WTC11 (cell line): ENCODE measurements at regions not wholly inside any gene's neighbourhood (a gene's known extent, or its start where the extent isn't known, plus 50 kb on each side); places are given as distances from the start of the nearest gene placed in this dataset.

Source experiments
- ATAC-seq: fragments of 200-7000 bp; cut with Tn5 transposase; 2 replicates; pipeline ENCODE4 v1.10.0; 2021; ENCODE audit warnings: mild to moderate bottlenecking, moderate library complexity
- CTCF ChIA-PET: fragments of 300-600 bp; sonication (Branson Sonifier 250); formaldehyde crosslinking; loops from one replicate; lab custom pipeline; 2021; ENCODE audit warnings: antibody characterized with exemption; lab: Charles Lee
- POLR2A ChIA-PET: fragments of 350-600 bp; sonication (Branson Sonifier 250); formaldehyde crosslinking; loops from one replicate; lab custom pipeline; 2021; ENCODE audit warnings: antibody characterized with exemption; lab: Charles Lee
- DNase-seq: peaks from one replicate; pipeline ENCODE4 v3.0.0; 2021; ENCODE audit warnings: low spot score
- H3K27ac Mint-ChIP-seq: 2 replicates; pipeline ENCODE4 v1.8.0; 2021; ENCODE audit warnings: mixed read lengths
- H3K27me3 Mint-ChIP-seq: 2 replicates; pipeline ENCODE4 v1.8.0; 2021; ENCODE audit warnings: low read depth, mild to moderate bottlenecking, moderate library complexity, mixed read lengths
- H3K36me3 Mint-ChIP-seq: 2 replicates; pipeline ENCODE4 v1.8.0; 2021; ENCODE audit warnings: mixed read lengths
- H3K4me1 Mint-ChIP-seq: 2 replicates; pipeline ENCODE4 v1.8.0; 2022; ENCODE audit warnings: mixed read lengths
- H3K4me3 Mint-ChIP-seq: 2 replicates; pipeline ENCODE4 v1.8.0; 2021; ENCODE audit warnings: mild to moderate bottlenecking, moderate library complexity, mixed read lengths
- H3K9me3 Mint-ChIP-seq: 2 replicates; pipeline ENCODE4 v1.8.0; 2021; ENCODE audit warnings: mixed read lengths
- ATF1 ChIP-seq: sonication (generic); formaldehyde crosslinking; IDR thresholded peaks from 2 replicates; pipeline ENCODE4 v1.8.1; 2023; ENCODE audit warnings: mild to moderate bottlenecking, moderate library complexity, missing genetic modification reagents
- CREM ChIP-seq: sonication (generic); formaldehyde crosslinking; IDR thresholded peaks from 2 replicates; pipeline ENCODE4 v1.8.1; 2022; ENCODE audit warnings: mild to moderate bottlenecking, missing genetic modification reagents, moderate library complexity
- FOXK1 ChIP-seq: sonication (generic); formaldehyde crosslinking; IDR thresholded peaks from 2 replicates; pipeline ENCODE4 v1.8.0; 2022; ENCODE audit warnings: mild to moderate bottlenecking, moderate library complexity, missing genetic modification reagents
- GABPB1 ChIP-seq: sonication (generic); formaldehyde crosslinking; IDR thresholded peaks from 2 replicates; pipeline ENCODE4 v1.8.1; 2023; ENCODE audit warnings: mild to moderate bottlenecking, missing genetic modification reagents
- HMGA2 ChIP-seq: fragments of 250-450 bp; sonication (Bioruptor Pico); IDR thresholded peaks from 2 replicates; pipeline ENCODE4 v1.4.0; 2021; ENCODE audit warnings: mild to moderate bottlenecking, moderate library complexity
- JAZF1 ChIP-seq: fragments of 250-450 bp; sonication (Bioruptor Pico); IDR thresholded peaks from 2 replicates; pipeline ENCODE4 v1.9.0; 2021; ENCODE audit warnings: moderate library complexity, mild to moderate bottlenecking, inconsistent platforms
- JUN ChIP-seq: sonication (generic); formaldehyde crosslinking; IDR thresholded peaks from 2 replicates; pipeline ENCODE4 v1.8.0; 2023; ENCODE audit warnings: mild to moderate bottlenecking, missing genetic modification reagents
- KAT7 ChIP-seq: sonication (generic); formaldehyde crosslinking; IDR thresholded peaks from 2 replicates; pipeline ENCODE4 v1.8.1; 2023; ENCODE audit warnings: missing genetic modification reagents, mild to moderate bottlenecking, borderline replicate concordance
- NR3C1 ChIP-seq: sonication (generic); formaldehyde crosslinking; conservative IDR thresholded peaks from 2 replicates; pipeline ENCODE4 v1.8.1; 2023; ENCODE audit warnings: low read depth, mild to moderate bottlenecking, missing genetic modification reagents
- RORB ChIP-seq: fragments of 250-450 bp; sonication (Bioruptor Pico); IDR thresholded peaks from 2 replicates; pipeline ENCODE4 v1.9.0; 2021; ENCODE audit warnings: mild to moderate bottlenecking
- SMAD3 ChIP-seq: sonication (generic); formaldehyde crosslinking; IDR thresholded peaks from 2 replicates; pipeline ENCODE4 v1.8.0; 2022; ENCODE audit warnings: missing genetic modification reagents, mild to moderate bottlenecking, borderline replicate concordance
- SP1 ChIP-seq: sonication (generic); formaldehyde crosslinking; conservative IDR thresholded peaks from 2 replicates; pipeline ENCODE4 v1.8.1; 2022; ENCODE audit warnings: missing genetic modification reagents
- TP53 ChIP-seq: sonication (generic); formaldehyde crosslinking; IDR thresholded peaks from 2 replicates; pipeline ENCODE4 v1.8.1; 2023; ENCODE audit warnings: mild to moderate bottlenecking, missing genetic modification reagents
- ZNF416 ChIP-seq: fragments of 250-450 bp; sonication (Bioruptor Pico); IDR thresholded peaks from 2 replicates; pipeline ENCODE4 v1.9.0; 2021; ENCODE audit warnings: mild to moderate bottlenecking, inconsistent platforms
- ZNF423 ChIP-seq: fragments of 250-450 bp; sonication (Bioruptor Pico); IDR thresholded peaks from 2 replicates; pipeline ENCODE4 v2.1.2; 2022; ENCODE audit warnings: mild to moderate bottlenecking, moderate library complexity
- TF ChIP-seq, protein P1 (sequence below): sonication (generic); formaldehyde crosslinking; IDR thresholded peaks from 2 replicates; pipeline ENCODE4 v1.8.1; 2022; ENCODE audit warnings: low read depth, missing genetic modification reagents, borderline replicate concordance
- TF ChIP-seq, protein P2 (sequence below): fragments of 200-600 bp; IDR thresholded peaks from 2 replicates; pipeline ENCODE4 v1.8.0; 2022; ENCODE audit warnings: antibody characterized with exemption
- TF ChIP-seq, protein P3 (sequence below): sonication (generic); formaldehyde crosslinking; IDR thresholded peaks from 2 replicates; pipeline ENCODE4 v1.8.1; 2023; ENCODE audit warnings: mild to moderate bottlenecking, missing genetic modification reagents, moderate library complexity
- TF ChIP-seq, protein P4 (sequence below): sonication (generic); formaldehyde crosslinking; IDR thresholded peaks from 2 replicates; pipeline ENCODE4 v1.8.1; 2023; ENCODE audit warnings: mild to moderate bottlenecking, missing genetic modification reagents, borderline replicate concordance
- TF ChIP-seq, protein P5 (sequence below): sonication (generic); formaldehyde crosslinking; conservative IDR thresholded peaks from 2 replicates; pipeline ENCODE4 v1.8.1; 2022; ENCODE audit warnings: mild to moderate bottlenecking, missing genetic modification reagents
- TF ChIP-seq, protein P6 (sequence below): sonication (generic); formaldehyde crosslinking; IDR thresholded peaks from 2 replicates; pipeline ENCODE4 v1.8.1; 2022; ENCODE audit warnings: mild to moderate bottlenecking, moderate library complexity, missing genetic modification reagents
- TF ChIP-seq, protein P7 (sequence below): sonication (generic); formaldehyde crosslinking; IDR thresholded peaks from 2 replicates; pipeline ENCODE4 v1.8.1; 2022; ENCODE audit warnings: low read depth, mild to moderate bottlenecking, moderate library complexity, missing genetic modification reagents, borderline replicate concordance

DNA sequence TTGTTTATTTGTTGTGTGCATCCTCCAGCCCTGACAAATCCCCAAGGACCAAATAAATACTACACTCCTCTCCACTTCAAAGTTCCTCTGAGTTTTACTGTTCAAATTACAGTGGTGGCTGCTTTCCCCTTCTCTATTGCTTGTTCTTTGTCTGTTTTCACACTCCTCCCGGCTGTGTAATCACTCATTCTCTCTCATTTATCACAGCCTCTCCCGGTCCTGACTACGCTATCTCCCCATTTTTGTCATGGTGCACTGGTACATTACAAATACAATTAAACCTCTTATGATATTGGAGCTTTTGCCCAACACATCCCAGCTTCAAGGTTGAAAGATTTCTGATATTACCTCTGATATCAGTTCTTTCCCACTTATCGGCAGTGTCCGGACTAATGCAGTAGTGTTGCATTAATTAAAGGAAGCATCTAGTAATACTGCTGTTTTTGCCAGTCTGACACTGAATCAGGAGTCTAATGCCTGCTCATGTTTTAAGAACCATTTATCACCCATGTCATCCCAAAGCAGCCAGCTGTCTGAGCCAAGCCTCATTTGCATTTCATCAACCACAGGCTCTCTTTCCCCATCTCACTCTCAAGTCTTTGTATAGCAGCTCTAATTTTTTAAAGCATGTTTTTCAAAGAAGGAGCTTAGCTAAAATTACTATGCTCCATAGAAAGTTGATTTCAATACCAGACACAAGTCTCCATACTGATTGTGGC lies 740.5 kb downstream of the ROBO2 start:
- no peak overlapping the region for H3K27ac Mint-ChIP-seq
- CTCF ChIA-PET = no interaction called here
- POLR2A ChIA-PET = no interaction called here
- no peak overlapping the region for H3K4me3 Mint-ChIP-seq
- no peak for ATAC-seq
- TF ChIP-seq GABPB1 (CRISPR knock-in tag) (no peak), SP1 (CRISPR knock-in tag) (no peak), JUN (CRISPR knock-in tag) (no peak), KAT7 (CRISPR knock-in tag) (no peak), NR3C1 (CRISPR knock-in tag) (no peak), ZNF416 (no peak), RORB (CRISPR knock-in tag) (no peak), JAZF1 (CRISPR knock-in tag) (no peak)
- TF ChIP-seq, protein P1, sequence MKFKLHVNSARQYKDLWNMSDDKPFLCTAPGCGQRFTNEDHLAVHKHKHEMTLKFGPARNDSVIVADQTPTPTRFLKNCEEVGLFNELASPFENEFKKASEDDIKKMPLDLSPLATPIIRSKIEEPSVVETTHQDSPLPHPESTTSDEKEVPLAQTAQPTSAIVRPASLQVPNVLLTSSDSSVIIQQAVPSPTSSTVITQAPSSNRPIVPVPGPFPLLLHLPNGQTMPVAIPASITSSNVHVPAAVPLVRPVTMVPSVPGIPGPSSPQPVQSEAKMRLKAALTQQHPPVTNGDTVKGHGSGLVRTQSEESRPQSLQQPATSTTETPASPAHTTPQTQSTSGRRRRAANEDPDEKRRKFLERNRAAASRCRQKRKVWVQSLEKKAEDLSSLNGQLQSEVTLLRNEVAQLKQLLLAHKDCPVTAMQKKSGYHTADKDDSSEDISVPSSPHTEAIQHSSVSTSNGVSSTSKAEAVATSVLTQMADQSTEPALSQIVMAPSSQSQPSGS (CRISPR knock-in tag) = no peak
- TF ChIP-seq, protein P2, sequence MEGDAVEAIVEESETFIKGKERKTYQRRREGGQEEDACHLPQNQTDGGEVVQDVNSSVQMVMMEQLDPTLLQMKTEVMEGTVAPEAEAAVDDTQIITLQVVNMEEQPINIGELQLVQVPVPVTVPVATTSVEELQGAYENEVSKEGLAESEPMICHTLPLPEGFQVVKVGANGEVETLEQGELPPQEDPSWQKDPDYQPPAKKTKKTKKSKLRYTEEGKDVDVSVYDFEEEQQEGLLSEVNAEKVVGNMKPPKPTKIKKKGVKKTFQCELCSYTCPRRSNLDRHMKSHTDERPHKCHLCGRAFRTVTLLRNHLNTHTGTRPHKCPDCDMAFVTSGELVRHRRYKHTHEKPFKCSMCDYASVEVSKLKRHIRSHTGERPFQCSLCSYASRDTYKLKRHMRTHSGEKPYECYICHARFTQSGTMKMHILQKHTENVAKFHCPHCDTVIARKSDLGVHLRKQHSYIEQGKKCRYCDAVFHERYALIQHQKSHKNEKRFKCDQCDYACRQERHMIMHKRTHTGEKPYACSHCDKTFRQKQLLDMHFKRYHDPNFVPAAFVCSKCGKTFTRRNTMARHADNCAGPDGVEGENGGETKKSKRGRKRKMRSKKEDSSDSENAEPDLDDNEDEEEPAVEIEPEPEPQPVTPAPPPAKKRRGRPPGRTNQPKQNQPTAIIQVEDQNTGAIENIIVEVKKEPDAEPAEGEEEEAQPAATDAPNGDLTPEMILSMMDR = no peak
- no peaks in the 10 kb centered on the region; the same call in 1 of the 2 replicates for H3K36me3 Mint-ChIP-seq
- H3K9me3 Mint-ChIP-seq = peaks cover 5% of the 10 kb centered on the region; the same call in 1 of the 2 replicates
- peaks cover 18% of the 10 kb centered on the region for H3K4me1 Mint-ChIP-seq
- H3K27me3 Mint-ChIP-seq = no peaks in the 10 kb centered on the region
- DNase-seq = no peak

DNA sequence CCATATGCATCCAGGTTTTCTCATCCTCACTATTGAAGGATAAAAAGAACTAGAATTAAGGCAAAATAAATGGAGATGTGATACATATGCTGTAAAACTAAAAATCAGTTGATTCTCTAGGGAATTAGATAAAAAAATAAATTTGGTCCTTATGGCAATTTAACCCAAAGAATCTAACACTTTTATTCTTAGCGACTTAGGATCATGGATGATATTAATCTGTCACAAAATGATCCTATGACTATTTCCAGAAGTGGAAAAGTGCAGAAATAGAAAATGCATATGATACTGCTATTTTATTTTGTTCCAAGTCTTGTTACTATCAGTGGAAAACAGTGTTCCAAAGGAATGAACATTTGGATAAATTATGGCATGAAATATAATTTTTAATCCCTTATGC lies 746.3 kb downstream of the ROBO2 start:
- no peaks in the 10 kb centered on the region for H3K36me3 Mint-ChIP-seq
- no peak for ATAC-seq

More for the DNA sequence above, 746.3 kb downstream of the ROBO2 start:
- no peak for DNase-seq
- Mint-ChIP-seq H3K4me3 (no peak overlapping the region), H3K27ac (no peak overlapping the region), H3K9me3 (no peaks in the 10 kb centered on the region), H3K4me1 (peaks cover 7% of the 10 kb centered on the region), H3K27me3 (no peaks in the 10 kb centered on the region)
- no peak for TF ChIP-seq ZNF423
- TF ChIP-seq, protein P3, sequence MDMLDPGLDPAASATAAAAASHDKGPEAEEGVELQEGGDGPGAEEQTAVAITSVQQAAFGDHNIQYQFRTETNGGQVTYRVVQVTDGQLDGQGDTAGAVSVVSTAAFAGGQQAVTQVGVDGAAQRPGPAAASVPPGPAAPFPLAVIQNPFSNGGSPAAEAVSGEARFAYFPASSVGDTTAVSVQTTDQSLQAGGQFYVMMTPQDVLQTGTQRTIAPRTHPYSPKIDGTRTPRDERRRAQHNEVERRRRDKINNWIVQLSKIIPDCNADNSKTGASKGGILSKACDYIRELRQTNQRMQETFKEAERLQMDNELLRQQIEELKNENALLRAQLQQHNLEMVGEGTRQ (CRISPR knock-in tag) = no peak
- no peak for TF ChIP-seq JUN (CRISPR knock-in tag)
- TF ChIP-seq, protein P4, sequence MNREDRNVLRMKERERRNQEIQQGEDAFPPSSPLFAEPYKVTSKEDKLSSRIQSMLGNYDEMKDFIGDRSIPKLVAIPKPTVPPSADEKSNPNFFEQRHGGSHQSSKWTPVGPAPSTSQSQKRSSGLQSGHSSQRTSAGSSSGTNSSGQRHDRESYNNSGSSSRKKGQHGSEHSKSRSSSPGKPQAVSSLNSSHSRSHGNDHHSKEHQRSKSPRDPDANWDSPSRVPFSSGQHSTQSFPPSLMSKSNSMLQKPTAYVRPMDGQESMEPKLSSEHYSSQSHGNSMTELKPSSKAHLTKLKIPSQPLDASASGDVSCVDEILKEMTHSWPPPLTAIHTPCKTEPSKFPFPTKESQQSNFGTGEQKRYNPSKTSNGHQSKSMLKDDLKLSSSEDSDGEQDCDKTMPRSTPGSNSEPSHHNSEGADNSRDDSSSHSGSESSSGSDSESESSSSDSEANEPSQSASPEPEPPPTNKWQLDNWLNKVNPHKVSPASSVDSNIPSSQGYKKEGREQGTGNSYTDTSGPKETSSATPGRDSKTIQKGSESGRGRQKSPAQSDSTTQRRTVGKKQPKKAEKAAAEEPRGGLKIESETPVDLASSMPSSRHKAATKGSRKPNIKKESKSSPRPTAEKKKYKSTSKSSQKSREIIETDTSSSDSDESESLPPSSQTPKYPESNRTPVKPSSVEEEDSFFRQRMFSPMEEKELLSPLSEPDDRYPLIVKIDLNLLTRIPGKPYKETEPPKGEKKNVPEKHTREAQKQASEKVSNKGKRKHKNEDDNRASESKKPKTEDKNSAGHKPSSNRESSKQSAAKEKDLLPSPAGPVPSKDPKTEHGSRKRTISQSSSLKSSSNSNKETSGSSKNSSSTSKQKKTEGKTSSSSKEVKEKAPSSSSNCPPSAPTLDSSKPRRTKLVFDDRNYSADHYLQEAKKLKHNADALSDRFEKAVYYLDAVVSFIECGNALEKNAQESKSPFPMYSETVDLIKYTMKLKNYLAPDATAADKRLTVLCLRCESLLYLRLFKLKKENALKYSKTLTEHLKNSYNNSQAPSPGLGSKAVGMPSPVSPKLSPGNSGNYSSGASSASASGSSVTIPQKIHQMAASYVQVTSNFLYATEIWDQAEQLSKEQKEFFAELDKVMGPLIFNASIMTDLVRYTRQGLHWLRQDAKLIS (CRISPR knock-in tag) = no peak
- TF ChIP-seq, protein P2 = no peak
- TF ChIP-seq, protein P5, sequence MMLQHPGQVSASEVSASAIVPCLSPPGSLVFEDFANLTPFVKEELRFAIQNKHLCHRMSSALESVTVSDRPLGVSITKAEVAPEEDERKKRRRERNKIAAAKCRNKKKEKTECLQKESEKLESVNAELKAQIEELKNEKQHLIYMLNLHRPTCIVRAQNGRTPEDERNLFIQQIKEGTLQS = no peak
- TF ChIP-seq, protein P6, sequence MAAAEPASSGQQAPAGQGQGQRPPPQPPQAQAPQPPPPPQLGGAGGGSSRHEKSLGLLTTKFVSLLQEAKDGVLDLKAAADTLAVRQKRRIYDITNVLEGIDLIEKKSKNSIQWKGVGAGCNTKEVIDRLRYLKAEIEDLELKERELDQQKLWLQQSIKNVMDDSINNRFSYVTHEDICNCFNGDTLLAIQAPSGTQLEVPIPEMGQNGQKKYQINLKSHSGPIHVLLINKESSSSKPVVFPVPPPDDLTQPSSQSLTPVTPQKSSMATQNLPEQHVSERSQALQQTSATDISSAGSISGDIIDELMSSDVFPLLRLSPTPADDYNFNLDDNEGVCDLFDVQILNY = no peak
- TF ChIP-seq FOXK1 = no peak
- no peak for TF ChIP-seq CREM (CRISPR knock-in tag)
- TF ChIP-seq TP53 (CRISPR knock-in tag) = no peak
- TF ChIP-seq ATF1 = no peak
- no peak for TF ChIP-seq SMAD3 (CRISPR knock-in tag)
- TF ChIP-seq, protein P7, sequence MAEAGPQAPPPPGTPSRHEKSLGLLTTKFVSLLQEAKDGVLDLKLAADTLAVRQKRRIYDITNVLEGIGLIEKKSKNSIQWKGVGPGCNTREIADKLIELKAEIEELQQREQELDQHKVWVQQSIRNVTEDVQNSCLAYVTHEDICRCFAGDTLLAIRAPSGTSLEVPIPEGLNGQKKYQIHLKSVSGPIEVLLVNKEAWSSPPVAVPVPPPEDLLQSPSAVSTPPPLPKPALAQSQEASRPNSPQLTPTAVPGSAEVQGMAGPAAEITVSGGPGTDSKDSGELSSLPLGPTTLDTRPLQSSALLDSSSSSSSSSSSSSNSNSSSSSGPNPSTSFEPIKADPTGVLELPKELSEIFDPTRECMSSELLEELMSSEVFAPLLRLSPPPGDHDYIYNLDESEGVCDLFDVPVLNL (CRISPR knock-in tag) = no peak
- no peak for TF ChIP-seq HMGA2
- ChIA-PET CTCF (no interaction called here), POLR2A (no interaction called here)
